Mesothelial cell of epicardium (in vitro differentiated cells): ENCODE measurements at regions not wholly inside any gene's neighbourhood (a gene's known extent, or its start where the extent isn't known, plus 50 kb on each side); places are given as distances from the start of the nearest gene placed in this dataset.

Experiments
- DNase-seq, 2 experiments: peaks; one replicate each; pipeline ENCODE4 v3.0.0; 2021; ENCODE audit warnings: low spot score in 2 of 2; ENCODE audit not compliant: unreplicated experiment in 2 of 2
- H3K27ac Mint-ChIP-seq: 2 replicates; pipeline ENCODE4 v1.8.0; 2021; ENCODE audit warnings: mixed read lengths
- H3K27me3 Mint-ChIP-seq: 2 replicates; pipeline ENCODE4 v1.8.0; 2021; ENCODE audit warnings: low read depth, mixed read lengths
- H3K36me3 Mint-ChIP-seq: 2 replicates; pipeline ENCODE4 v1.8.0; 2021; ENCODE audit warnings: mixed read lengths
- H3K4me1 Mint-ChIP-seq: 2 replicates; pipeline ENCODE4 v1.8.0; 2021; ENCODE audit warnings: mixed read lengths
- H3K4me3 Mint-ChIP-seq: 2 replicates; pipeline ENCODE4 v1.8.0; 2021; ENCODE audit warnings: mild to moderate bottlenecking, moderate library complexity, mixed read lengths
- H3K9me3 Mint-ChIP-seq: 2 replicates; pipeline ENCODE4 v1.8.0; 2021; ENCODE audit warnings: mixed read lengths
- CTCF ChIP-seq: fragments of 200-600 bp; sonication (generic); IDR thresholded peaks from one replicate; pipeline ENCODE4 v1.5.0; 2021; ENCODE audit warnings: antibody characterized with exemption; ENCODE audit not compliant: unreplicated experiment

- no peaks in the 10 kb centered on the region for H3K4me1 Mint-ChIP-seq
- no peaks in the 10 kb centered on the region for H3K9me3 Mint-ChIP-seq
- no peak for TF ChIP-seq CTCF
- no peak overlapping the region for H3K4me3 Mint-ChIP-seq
- DNase-seq, result no peak
- no peaks in the 10 kb centered on the region for H3K36me3 Mint-ChIP-seq
- H3K27me3 Mint-ChIP-seq, result peaks cover 10% of the 10 kb centered on the region
- no peak overlapping the region for H3K27ac Mint-ChIP-seq
Measured at GRCh38 chr10:42995537-42995936, 81.3 kb upstream of the RET start.

- H3K27ac Mint-ChIP-seq, result no peak overlapping the region
- H3K4me3 Mint-ChIP-seq, result no peak overlapping the region
- no peak for DNase-seq
- H3K9me3 Mint-ChIP-seq, result no peaks in the 10 kb centered on the region
- peaks cover 10% of the 10 kb centered on the region for H3K27me3 Mint-ChIP-seq
- no peak for TF ChIP-seq CTCF
- H3K36me3 Mint-ChIP-seq, result no peaks in the 10 kb centered on the region
- no peaks in the 10 kb centered on the region for H3K4me1 Mint-ChIP-seq
Measured at GRCh38 chr10:42996588-42996987, 80.3 kb upstream of the RET start.

GRCh38 chr10:42997151-42997848, 79.6 kb upstream of the RET start:
- TF ChIP-seq CTCF, result no peak
- Mint-ChIP-seq H3K4me3 (no peak overlapping the region), H3K9me3 (no peaks in the 10 kb centered on the region), H3K36me3 (no peaks in the 10 kb centered on the region), H3K4me1 (no peaks in the 10 kb centered on the region), H3K27ac (no peak overlapping the region), H3K27me3 (peaks cover 16% of the 10 kb centered on the region)
- no peak for DNase-seq

- peaks cover 18% of the 10 kb centered on the region for H3K27me3 Mint-ChIP-seq
- no peak overlapping the region for H3K4me3 Mint-ChIP-seq
- H3K27ac Mint-ChIP-seq, result no peak overlapping the region
- no peak for TF ChIP-seq CTCF
- H3K9me3 Mint-ChIP-seq, result no peaks in the 10 kb centered on the region
- H3K36me3 Mint-ChIP-seq, result no peaks in the 10 kb centered on the region
- H3K4me1 Mint-ChIP-seq, result no peaks in the 10 kb centered on the region
- peak in 1 of 2 experiments; percentile 28 for DNase-seq
Measured at GRCh38 chr10:42997849-42998165, 79.1 kb upstream of the RET start.

GRCh38 chr10:42998481-42999384, 78.1 kb upstream of the RET start:
- DNase-seq, result peak in 1 of 2 experiments; percentile 27
- no peak for TF ChIP-seq CTCF
- Mint-ChIP-seq H3K36me3 (no peaks in the 10 kb centered on the region), H3K27me3 (peaks cover 15% of the 10 kb centered on the region), H3K9me3 (no peaks in the 10 kb centered on the region), H3K27ac (no peak overlapping the region), H3K4me3 (no peak overlapping the region), H3K4me1 (no peaks in the 10 kb centered on the region)
